HG03521 (cell line): ENCODE measurements at regions not wholly inside any gene's neighbourhood (a gene's known extent, or its start where the extent isn't known, plus 50 kb on each side); places are given as distances from the start of the nearest gene placed in this dataset.

Experiments used
- ATAC-seq: cut with Tn5 transposase; IDR thresholded peaks from one replicate; pipeline ENCODE4 v1.9.1; 2021; ENCODE audit warnings: mild to moderate bottlenecking, moderate library complexity; ENCODE audit not compliant: unreplicated experiment

DNA sequence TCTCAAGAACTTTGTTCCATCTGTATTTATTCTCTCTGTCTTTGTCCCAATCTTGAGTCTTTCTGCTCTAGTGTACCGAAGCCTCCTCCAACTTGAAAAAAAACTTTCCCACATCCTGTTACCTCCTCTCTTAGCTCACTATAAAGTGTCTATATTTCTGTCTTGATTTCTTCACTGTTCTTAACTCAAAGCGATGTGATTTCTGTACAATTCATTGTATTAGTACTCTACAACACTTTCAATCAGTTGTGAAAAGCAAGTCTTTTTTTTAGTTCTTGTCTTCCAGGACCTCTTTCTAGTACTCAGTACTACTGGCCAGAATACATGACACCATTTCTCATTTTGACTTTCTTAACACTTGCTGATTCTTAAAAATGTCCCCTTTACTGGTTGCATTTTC lies 353.5 kb upstream of the SATB1 start:
- no peak for ATAC-seq

DNA sequence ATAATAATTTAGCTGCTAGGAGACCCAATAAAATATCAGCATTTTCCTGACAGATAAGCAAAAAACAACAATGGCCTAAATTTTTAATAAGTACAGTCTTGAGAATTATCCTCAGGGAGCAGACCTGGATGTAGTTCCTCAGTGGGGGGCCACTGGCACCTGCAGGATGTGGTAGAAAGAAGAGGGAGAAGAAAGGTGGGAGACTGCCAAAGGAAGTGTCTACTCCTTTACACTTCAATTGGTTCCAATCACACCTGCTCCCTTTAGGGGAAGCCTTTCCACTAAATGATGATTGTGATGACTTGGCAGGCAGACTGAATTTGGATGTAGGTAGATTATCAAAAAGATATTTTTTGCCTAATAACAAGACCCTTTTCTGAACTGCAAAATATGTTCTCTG lies 353.0 kb upstream of the SATB1 start:
- no peak for ATAC-seq

GRCh38 chr3:18775501-18775900 lies 350.4 kb upstream of the SATB1 start:
- no peak for ATAC-seq

- ATAC-seq, result no peak
Observed at GRCh38 chr3:18774319-18775088, 349.4 kb upstream of the SATB1 start.

DNA sequence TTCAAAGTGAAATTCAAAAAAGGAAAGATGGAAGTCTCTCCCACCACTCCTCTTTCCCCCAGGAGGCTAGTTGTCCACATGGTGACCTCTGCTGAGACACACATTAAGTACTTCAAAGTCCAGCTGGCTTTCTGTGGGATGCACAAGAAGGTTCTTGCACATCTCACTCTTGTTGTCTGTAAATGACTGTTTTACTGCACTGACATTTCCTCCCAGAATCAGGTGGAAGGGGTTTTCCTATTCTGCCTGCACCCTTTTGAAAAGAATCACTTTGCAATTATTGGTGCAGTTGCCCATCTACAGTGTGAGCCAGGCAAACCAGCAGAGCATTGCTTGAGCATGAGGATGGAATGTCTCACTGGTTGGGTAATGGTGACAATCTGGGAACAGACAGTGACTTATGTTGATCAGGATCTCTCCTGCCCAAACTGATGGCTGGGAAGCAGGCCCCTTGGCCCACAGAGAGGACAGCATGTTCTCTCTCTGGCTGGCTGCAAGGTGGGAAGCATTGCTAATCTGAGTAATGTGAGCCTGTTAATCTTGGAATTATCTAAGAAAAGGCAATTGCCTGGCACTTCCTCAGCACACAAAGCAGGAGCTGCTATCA lies 347.7 kb upstream of the SATB1 start:
- ATAC-seq, result no peak

DNA sequence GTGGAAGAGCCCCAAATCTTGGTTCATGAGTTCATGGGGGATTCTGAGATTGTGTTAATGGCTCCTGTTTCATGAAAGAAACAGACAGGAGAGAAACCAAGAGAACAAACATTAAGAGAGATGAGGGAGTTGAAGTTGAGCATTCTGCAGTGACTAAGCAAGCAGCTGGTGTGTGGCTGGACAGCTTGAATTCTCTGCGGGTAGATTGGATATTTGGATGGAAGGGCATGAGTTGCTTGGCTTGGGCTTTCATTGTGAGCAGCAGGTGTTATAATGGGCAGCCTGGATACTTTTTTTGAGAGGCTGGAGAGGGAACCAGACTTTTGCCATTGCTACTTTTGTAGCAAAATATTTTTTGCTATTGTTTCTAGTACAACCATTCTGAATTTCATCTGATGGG lies 346.8 kb upstream of the SATB1 start:
- no peak for ATAC-seq

- no peak for ATAC-seq
Observed at GRCh38 chr3:18770800-18771199, 345.7 kb upstream of the SATB1 start.

- ATAC-seq, result no peak
Observed at GRCh38 chr3:18767756-18768303, 342.7 kb upstream of the SATB1 start.

GRCh38 chr3:18766974-18767373 lies 341.8 kb upstream of the SATB1 start:
- no peak for ATAC-seq

GRCh38 chr3:18765662-18766061 lies 340.5 kb upstream of the SATB1 start:
- ATAC-seq, result no peak

GRCh38 chr3:18765161-18765560 lies 340.0 kb upstream of the SATB1 start:
- ATAC-seq, result no peak

DNA sequence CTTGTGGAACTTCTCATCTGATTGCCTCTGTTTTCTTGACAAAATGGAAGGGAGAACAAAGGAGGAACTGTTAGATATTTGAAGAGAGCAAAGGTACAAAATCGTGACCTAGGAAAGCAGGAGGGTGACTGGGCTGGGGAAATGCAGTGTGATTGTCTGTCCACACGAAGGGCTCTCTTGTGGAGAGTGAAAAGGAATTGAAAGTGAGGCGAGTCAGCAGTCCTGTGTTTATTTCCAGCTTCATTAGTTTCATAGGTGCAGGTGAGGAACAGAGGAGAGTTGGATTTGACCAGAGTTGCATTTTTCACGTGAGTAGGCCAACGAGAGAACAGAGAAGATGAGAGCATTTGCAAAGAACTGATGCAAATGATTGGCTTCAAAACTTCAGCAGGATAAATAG lies 336.4 kb upstream of the SATB1 start:
- no peak for ATAC-seq

- ATAC-seq, result peak; percentile 84
Observed at GRCh38 chr3:18758047-18758704, 333.0 kb upstream of the SATB1 start.

- ATAC-seq, result no peak
Observed at GRCh38 chr3:18757476-18757875, 332.3 kb upstream of the SATB1 start.

DNA sequence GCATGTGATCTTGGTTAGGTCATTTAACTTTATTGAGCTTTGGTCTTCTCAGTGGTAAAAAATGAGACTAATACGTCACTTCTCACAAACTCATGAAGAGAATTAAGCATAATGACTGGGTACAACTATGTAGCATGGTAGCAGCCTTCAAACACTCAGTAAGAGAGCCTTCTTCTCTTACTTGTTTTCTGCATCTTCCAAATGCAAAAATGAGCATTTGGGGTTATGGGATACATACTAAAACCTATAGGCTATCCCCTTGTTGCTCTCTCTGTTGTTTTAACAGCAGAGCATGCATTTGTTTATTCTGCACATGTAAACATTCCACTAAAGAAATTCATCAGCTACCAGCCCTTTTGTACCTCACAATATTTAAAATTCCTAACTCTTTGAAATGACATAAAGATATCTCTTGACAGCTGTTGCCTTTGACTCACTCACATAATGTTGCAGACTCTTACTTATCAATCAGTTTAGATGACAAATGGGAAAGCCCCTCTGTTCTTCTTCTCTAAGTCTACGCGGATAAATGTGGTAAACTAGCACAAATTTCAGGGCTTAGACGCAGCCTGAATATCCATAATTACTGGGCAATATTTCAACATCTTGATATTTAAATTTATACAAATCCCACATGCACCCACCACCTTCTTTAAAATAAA lies 327.3 kb upstream of the SATB1 start:
- ATAC-seq, result no peak

DNA sequence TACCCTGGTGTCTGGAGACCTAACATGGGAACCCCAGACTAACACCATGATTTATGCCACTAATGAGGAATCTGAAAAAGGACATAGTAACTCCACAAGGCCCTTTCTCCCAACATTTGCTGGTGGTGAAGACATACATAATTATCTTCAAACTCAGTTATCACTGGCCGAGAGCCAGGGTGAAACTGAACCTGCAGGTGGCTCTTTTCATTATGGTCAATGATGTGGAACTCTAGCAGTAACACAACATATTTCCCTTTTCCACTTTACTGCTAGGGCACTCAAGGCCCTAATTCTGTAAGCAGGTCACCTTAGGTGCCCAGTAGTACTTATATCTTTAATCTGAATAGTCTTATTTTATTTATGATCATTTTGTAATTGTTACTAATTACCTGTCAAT lies 326.4 kb upstream of the SATB1 start:
- no peak for ATAC-seq

DNA sequence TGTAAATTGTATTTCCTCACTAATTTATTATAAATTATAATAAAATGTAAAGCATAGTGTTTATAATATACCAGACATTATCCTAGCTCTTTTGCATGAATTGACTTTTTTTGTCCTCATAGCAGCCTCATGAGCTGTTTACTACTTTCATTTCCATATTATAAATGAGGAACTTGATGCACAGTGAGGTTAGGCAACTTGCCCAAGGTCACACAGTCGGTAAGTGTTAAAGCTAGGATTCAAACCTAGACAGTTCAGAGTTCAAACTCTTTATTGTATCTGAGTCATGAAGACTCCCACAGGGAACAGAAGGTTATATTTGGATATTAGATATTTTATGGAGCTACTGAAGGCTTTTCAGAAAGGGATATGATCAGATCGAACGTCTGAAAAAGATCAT lies 322.2 kb upstream of the SATB1 start:
- no peak for ATAC-seq

- ATAC-seq, result no peak
Observed at GRCh38 chr3:18745472-18745871, 320.3 kb upstream of the SATB1 start.

- no peak for ATAC-seq
Observed at GRCh38 chr3:18744472-18744871, 319.3 kb upstream of the SATB1 start.

DNA sequence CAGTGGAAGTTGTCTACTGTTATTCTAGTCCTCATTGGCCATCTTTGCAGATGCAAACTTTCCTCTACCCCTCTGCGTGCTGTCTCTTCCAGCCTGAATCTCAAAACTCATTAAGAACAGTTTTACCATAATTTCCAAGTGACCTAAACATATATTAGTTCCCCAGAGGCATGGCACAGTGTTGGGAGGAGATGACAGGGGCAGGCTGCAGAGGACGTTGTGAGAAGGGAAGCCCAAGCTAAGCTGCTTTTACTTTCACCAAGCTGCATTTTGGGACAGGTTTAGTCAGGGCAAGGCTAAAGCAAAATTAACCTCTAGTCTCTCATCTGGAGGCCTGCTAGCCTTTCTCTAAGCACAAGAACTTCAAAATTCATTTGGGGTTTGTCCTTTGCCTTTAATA lies 318.6 kb upstream of the SATB1 start:
- ATAC-seq, result no peak
